ENCODE measurements at regions not wholly inside any gene's neighbourhood (a gene's known extent, or its start where the extent isn't known, plus 50 kb on each side); places are given as distances from the start of the nearest gene placed in this dataset.

GRCh38 chrX:78213331-78213730 lies 73.9 kb upstream of the TAF9B start:
- DNase-seq: no peak

DNA sequence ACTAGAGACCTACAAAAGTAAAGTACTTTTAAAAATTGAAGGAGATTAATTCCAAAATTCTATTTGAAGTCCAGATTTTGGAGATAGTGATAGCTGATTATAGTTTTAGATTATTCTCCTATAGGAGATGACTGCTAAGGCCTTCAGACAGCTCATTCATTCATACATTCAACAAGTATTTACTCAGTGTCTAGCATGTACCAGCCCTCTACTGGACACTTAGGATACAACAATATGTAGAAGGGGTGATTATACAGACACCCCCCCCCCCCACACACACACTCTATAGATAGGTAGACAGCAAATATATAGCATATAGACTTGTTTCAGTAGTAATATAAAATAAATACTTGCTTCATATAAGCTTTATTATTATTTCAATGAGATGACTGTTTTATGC lies 60.4 kb upstream of the TAF9B start:
- DNase-seq: peak; percentile 4

Data from HCEC 1CT (cell line).